SKM-1 treated with dmso at 0.1 percent for 144 hours (cell line): ENCODE measurements at regions not wholly inside any gene's neighbourhood (a gene's known extent, or its start where the extent isn't known, plus 50 kb on each side); places are given as distances from the start of the nearest gene placed in this dataset.
A peak's percentile ranks its signal among the peaks of the same experiment; 100 is the strongest.

Source experiments
- DNase-seq: peaks from one replicate; lab custom pipeline; 2025; ENCODE audit not compliant: unreplicated experiment; lab: John Stamatoyannopoulos, UW

DNA sequence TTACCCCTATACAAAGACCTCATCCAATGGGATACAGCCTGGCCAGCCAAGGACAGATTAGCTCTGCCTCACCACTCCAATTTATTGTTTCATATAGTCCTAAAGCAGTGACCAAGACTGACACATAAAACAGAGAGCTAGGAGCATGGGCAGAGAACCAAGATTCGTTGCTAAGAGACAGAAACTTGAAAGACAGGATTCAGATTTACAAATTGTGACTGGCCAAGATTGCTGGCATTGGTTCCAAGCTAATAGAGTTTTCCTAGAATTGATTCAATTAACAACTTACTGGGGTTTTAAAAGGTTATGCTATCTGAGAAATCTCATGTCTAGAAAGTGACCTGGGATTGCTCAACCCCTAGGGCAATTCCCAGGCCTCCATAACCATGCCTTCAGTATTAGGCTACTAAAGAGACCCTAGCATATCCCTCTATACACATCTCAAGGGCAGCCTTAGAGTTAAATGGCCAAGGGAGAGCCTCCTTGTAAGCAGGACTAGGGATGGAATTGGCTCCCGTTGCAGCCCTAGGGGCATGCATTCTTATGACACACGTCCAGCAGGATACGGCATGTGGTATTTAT lies 75.6 kb downstream of the ICOS start:
- DNase-seq: no peak

DNA sequence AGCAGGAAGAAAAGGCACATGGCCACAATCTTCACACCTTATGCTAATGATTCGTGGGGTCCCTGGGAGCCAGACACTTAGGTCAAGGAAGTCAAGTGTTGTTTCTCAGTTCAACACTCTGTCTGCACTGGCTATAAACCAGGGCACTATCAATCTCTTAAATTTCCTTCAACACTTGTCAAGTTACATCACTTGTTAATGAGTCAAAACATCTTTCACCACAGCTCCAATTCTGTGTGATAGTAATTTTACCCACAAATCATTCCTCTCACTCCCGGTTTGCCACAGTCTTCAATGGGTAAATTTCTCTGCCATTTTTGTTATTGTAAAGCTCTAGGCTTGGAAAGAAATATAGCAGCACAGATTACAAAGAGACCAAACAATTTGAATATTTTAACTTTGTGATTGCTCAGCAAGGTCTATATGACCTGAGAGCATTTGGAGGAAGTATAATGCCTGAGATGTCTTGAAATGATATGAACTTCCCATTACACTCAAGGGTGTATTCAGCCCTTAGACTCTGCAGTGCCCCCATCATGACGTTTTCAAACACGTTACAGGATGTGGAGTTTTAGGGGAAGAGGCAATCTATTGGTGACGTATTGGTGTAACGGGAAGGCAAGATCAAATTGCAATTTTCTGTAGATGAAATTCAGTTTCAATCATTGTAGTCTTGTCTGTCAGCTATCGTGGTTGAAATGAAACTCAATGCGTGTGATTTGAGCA lies 78.7 kb downstream of the ICOS start:
- DNase-seq: no peak

GRCh38 chr2:204018717-204019116 lies 82.2 kb downstream of the ICOS start:
- no peak for DNase-seq

DNA sequence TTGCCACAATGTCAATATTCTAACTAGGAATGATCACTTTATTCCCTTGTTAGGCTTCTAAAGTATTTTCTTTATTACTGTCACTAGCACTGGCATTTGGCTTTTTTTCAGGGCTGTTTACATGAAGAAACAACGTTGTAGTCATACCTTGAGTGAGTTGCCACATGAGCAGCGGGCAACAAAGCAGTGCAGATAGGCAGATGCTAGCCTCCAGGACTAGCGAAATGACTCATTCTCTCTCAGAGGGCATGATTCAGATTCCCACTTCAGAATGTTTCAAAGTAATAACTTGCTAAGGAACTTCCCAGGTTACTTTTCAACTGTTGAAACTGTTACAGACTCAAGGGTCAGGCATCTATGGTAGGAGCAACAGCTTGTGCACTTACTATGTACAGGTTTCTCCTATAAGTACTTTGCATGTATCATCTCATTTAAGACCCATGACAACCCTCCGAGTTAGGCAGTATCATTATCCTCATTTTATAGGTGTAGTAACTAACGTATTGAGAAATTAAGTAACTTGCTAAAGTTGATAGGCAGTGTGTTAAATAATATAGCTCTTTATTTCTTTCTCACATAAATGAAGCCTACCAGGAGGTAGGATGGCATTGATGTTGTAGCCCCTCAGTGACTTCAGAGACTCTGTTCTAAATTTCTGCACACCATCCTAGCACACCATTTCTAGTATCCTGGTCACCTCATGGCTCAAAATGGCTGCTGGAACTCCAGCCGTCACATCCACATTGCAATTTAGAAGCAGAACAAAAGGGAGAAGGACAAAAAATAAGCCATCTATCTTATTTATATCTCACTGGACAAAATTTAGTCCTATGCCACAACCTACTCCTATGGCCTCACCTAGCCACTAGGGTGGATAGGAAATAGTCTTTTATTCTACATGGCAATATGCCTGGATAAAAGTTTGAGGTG lies 83.3 kb downstream of the ICOS start:
- DNase-seq: no peak

GRCh38 chr2:204021290-204022081 lies 84.9 kb downstream of the ICOS start:
- DNase-seq: no peak

GRCh38 chr2:204022550-204022949 lies 86.0 kb downstream of the ICOS start:
- no peak for DNase-seq

DNA sequence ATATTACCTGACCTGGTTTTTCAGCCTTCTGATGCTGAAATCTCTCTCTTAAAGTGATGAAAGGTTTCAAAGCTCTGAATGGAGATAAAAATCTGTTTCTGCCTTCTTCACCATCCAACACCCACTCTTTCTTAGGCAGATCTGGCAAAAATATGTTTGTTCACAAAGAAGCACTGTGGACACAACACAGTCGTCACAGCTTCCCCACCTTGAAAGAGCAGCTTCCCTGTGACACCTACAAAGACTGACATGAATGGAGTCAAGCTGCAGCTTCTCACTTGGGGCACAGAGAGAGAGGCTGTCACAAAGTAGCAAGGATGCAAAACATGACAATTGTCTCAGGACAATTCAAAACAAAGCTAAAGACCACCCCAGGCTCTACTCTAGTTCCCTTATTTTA lies 86.5 kb downstream of the ICOS start:
- DNase-seq: no peak

- peak; percentile 52 for DNase-seq
These were observed 87.9 kb downstream of the ICOS start for GRCh38 chr2:204024503-204024902.

DNA sequence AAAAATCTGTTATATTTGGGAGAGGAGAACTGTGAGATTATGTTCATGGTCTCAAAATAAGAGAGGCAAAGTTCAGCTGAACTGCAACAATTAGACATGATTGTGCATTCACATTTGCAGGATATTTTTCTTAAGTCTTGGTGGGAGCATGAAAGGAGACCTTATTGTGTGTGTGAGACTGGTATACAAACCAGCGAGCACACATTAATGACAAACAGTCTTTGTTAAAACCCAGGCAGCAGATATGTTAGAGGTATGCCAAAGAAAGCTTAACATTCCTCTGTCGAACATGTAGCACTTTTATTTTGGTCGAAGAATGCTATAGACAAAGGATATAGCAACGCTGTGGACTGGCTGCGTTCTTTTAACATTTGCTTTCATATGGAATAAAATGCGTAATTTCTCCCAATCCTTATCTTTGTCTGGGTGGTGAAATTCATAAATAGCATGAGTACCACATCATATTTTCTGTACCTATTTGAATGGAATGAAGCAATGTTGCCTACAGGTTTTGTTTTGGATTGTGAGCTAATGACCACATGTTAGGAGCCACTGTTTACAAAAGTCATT lies 88.4 kb downstream of the ICOS start:
- DNase-seq: no peak

- no peak for DNase-seq
These were observed 89.7 kb downstream of the ICOS start for GRCh38 chr2:204026294-204026693.

DNA sequence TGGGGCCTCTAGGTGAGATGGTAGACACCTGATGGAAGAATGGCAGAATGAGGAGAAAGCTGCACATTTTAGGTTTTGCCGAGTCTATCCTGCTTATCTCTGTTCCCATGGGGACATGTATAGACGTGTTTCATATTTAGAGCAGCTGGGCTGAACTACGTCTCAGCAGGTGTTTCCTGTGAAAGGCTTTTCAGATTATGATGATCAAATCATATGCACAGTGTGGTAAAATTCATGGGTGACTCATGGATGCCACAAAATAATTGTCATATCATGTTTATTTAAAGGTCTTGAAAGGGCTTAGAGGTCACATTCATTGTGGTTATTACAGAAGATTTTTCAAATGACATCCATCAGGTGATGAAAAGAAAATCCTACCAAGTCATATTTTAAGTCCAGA lies 90.5 kb downstream of the ICOS start:
- DNase-seq: no peak

GRCh38 chr2:204030322-204030721 lies 93.8 kb downstream of the ICOS start:
- no peak for DNase-seq

DNA sequence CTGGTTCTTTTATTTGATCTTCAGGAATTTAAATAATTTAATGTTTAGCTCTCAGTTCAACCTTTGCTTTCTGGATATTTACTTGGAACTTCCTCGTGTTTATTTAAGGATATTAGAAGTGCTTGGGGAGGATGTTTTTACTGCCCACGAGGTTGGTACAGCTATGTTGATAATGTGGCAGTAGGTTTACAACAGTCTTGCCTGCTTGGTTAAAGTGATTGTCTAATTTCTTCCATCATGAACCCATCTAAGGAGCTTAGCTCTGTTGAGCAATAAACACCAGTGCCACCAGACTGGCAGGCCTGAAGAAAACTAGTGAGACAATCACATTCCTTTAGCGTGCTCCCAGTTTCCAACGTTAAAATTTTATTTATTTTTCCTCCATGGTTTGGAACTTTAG lies 94.5 kb downstream of the ICOS start:
- no peak for DNase-seq

- DNase-seq: no peak
These were observed 95.7 kb downstream of the ICOS start for GRCh38 chr2:204032301-204032700.

DNA sequence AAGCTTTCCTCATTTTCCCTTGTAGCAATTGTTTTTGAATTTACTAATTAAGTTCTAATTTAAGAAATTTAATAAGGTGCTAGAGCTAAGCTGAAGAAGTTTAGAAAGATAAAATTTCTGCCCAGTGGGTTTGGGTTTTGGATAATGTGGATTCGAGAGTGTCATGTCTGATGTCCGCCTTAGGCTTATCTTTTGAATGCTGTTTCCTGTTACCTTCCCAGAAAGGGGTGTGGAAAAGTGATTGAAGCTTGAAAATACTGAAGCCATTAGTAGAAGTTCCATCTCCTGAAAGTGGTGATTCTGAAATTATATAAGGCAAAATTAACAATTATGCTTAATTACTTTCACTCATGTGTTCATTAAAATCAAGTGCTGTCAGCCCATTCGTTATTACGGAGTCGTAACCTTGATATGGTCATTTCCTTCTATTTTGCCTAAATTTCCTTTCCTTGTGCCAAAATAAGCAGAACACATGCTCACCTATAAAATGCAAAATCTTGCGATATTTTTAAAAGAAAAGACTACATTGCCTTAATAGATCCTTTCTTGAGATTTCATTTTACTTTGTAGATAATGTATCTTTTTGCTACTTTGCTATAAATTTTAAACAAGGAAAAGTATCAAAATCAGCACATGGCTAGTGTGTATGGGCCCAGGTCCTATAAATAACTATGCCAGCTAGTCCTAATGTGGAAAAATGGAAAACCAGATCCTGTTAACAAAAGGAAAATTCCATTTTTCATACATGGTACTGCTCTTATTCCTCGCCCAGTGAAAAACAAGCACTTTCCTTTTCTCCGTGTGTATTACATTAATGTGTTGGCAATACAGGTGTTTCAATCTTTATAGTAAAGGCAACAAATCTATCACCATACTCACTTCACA lies 97.3 kb downstream of the ICOS start:
- no peak for DNase-seq

DNA sequence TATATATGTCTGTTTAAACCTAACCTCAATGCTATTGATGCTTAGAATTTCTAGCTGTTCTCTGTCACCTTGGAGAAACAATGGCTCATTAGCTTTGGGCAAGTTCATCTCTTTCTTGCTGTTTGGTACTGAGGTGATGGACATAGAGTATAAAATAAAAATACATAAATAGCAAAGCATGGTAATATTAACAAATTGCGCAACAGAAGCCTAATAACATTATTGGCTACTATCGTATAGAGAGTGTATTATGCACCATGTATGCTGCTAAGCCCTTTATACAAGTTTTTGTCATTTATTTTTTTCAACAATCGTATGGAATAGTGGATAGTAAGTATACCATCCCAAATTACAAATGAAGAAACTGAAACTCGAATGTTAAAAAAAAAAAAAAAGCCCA lies 100.1 kb downstream of the ICOS start:
- DNase-seq: no peak

GRCh38 chr2:204037286-204037685 lies 100.7 kb downstream of the ICOS start:
- DNase-seq: no peak

- no peak for DNase-seq
These were observed 102.8 kb downstream of the ICOS start for GRCh38 chr2:204039298-204039838.

DNA sequence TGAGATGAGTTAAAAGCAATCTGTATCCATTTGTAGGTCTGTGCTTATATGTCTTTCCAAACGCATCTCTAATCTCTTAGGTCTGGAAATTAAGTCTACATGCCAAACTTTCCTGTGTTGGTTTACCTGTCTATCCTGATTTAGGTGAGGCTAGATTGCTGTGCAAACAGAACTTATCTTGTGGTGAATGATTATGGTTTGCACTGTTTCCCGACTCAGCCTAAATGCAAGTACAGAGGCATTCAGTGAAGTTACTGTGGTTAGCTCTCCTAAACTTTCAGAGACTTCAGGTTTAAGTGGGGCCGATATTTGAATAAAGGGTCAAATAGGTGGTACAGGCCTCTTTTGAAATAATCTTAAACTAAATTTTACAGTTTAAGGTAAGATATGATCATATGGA lies 103.5 kb downstream of the ICOS start:
- DNase-seq: no peak

DNA sequence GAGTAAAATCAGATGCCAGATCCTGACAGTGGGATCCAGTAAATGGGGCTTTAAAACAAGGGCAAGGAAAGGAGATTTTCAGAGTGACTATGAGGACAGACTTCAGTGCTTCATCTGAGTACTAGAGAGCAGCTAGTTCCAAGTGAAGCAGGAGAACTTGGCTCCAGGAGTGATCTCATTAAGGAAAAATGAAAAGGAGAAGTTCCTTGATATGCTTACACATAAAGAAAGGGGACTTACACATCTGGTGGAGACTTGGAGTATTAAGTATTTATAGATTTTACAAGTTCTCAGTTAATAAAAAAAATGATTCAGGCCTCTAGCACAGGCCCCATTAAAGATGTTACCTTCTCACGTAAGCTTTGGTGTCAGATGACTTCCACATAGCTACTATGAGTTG lies 105.8 kb downstream of the ICOS start:
- DNase-seq: no peak
